CD8-positive, alpha-beta memory T cell (primary cell): ENCODE measurements at regions not wholly inside any gene's neighbourhood (a gene's known extent, or its start where the extent isn't known, plus 50 kb on each side); places are given as distances from the start of the nearest gene placed in this dataset.
A peak's percentile ranks its signal among the peaks of the same experiment; 100 is the strongest.

ENCODE experiments used
- CTCF ChIA-PET: fragments of 350-600 bp; sonication (Branson Sonifier 250); formaldehyde crosslinking; loops from one replicate; lab custom pipeline; 2021; ENCODE audit warnings: antibody characterized with exemption; lab: Charles Lee
- POLR2A ChIA-PET: fragments of 350-600 bp; sonication (Branson Sonifier 250); formaldehyde crosslinking; loops from one replicate; lab custom pipeline; 2021; ENCODE audit warnings: antibody characterized with exemption; lab: Charles Lee
- DNase-seq, 5 donors: peaks; one replicate each; pipeline versions ENCODE4 v3.0.0 to v3.0.0-alpha.2; 2020 to 2022; ENCODE audit warnings: mixed read lengths in 1 of 5
- H3K27ac ChIP-seq: one replicate; pipeline ENCODE4 v1.7.0; 2013; ENCODE audit warnings: low read depth, mild to moderate bottlenecking, low read length, moderate library complexity
- H3K27me3 ChIP-seq: 2 replicates; pipeline ENCODE4 v1.7.0; 2013; ENCODE audit warnings: low read length, mild to moderate bottlenecking; ENCODE audit not compliant: insufficient read depth, poor library complexity, severe bottlenecking
- H3K36me3 ChIP-seq: 2 replicates; pipeline ENCODE4 v1.7.0; 2013; ENCODE audit warnings: mild to moderate bottlenecking, low read length, moderate library complexity; ENCODE audit not compliant: insufficient read depth
- H3K4me1 ChIP-seq: 2 replicates; pipeline ENCODE4 v1.7.0; 2013; ENCODE audit warnings: mild to moderate bottlenecking, low read length, moderate library complexity; ENCODE audit not compliant: insufficient read depth
- H3K4me3 ChIP-seq: 2 replicates; pipeline ENCODE4 v1.7.0; 2013; ENCODE audit warnings: mild to moderate bottlenecking, low read length
- H3K9me3 ChIP-seq: 2 replicates; pipeline ENCODE4 v1.7.0; 2013; ENCODE audit warnings: mild to moderate bottlenecking, low read length
- H3K27ac Mint-ChIP-seq, 8 donors: one replicate each; pipeline ENCODE4 v1.8.0; 2020 to 2021; ENCODE audit warnings: mixed read lengths in 8 of 8, mild to moderate bottlenecking in 6 of 8, inconsistent platforms in 3 of 8, moderate library complexity in 3 of 8
- H3K27me3 Mint-ChIP-seq, 2 donors: one replicate each; pipeline ENCODE4 v1.8.0; 2020 to 2021; ENCODE audit warnings: mixed read lengths in 2 of 2, mild to moderate bottlenecking in 1 of 2, moderate library complexity in 1 of 2
- H3K36me3 Mint-ChIP-seq, 3 donors: one replicate each; pipeline ENCODE4 v1.8.0; 2020 to 2021; ENCODE audit warnings: mixed read lengths in 3 of 3, inconsistent platforms in 1 of 3, mild to moderate bottlenecking in 1 of 3
- H3K4me1 Mint-ChIP-seq, 3 donors: one replicate each; pipeline ENCODE4 v1.8.0; 2020 to 2021; ENCODE audit warnings: mixed read lengths in 3 of 3, inconsistent platforms in 1 of 3, mild to moderate bottlenecking in 1 of 3
- H3K4me3 Mint-ChIP-seq, 7 donors: one replicate each; pipeline ENCODE4 v1.8.0; 2020 to 2021; ENCODE audit warnings: mixed read lengths in 7 of 7, mild to moderate bottlenecking in 6 of 7, moderate library complexity in 4 of 7, inconsistent platforms in 2 of 7
- H3K9me3 Mint-ChIP-seq, 5 donors: one replicate each; pipeline ENCODE4 v1.8.0; 2020 to 2022; ENCODE audit warnings: mixed read lengths in 5 of 5, mild to moderate bottlenecking in 3 of 5, moderate library complexity in 2 of 5, inconsistent platforms in 1 of 5

GRCh38 chrY:21246780-21247179 lies 264.4 kb upstream of the RBMY1B start:
- Histone ChIP-seq H3K27me3 (no peaks in the 10 kb centered on the region), H3K4me3 (no peak overlapping the region), H3K9me3 (no peaks in the 10 kb centered on the region), H3K27ac (no peak overlapping the region), H3K4me1 (peaks cover 80% of the 10 kb centered on the region), H3K36me3 (no peaks in the 10 kb centered on the region)
- H3K4me1 Mint-ChIP-seq: peaks cover 0 to 62% (median 0%) of the 10 kb centered on the region in 3 donors
- POLR2A ChIA-PET: no interaction called here
- H3K27me3 Mint-ChIP-seq: no peaks in the 10 kb centered on the region
- H3K9me3 Mint-ChIP-seq: no peaks in the 10 kb centered on the region
- no peak for DNase-seq
- CTCF ChIA-PET: no interaction called here
- no peaks in the 10 kb centered on the region for H3K36me3 Mint-ChIP-seq
- peak overlapping the region in 1 of 7 donors; percentile 67 for H3K4me3 Mint-ChIP-seq
- H3K27ac Mint-ChIP-seq: peak overlapping the region in 2 of 8 donors; percentile 18 to 90

- CTCF ChIA-PET: interaction anchor here (1.4 kb wide), 1 partner anchor 11 kb away, joined by 3 read pairs; no protein-coding TSS in a partner anchor
- H3K4me1 ChIP-seq: peaks cover 65% of the 10 kb centered on the region
- POLR2A ChIA-PET: interaction anchor here (0.6 kb wide), 1 partner anchor 99 kb away, joined by 9 read pairs; no protein-coding TSS in a partner anchor
- Mint-ChIP-seq H3K27ac (peak overlapping the region in 2 of 8 donors; percentile 75 to 93), H3K9me3 (no peaks in the 10 kb centered on the region), H3K36me3 (no peaks in the 10 kb centered on the region), H3K4me3 (peak overlapping the region in 1 of 7 donors; percentile 37), H3K4me1 (peaks cover 0 to 54% (median 0%) of the 10 kb centered on the region in 3 donors), H3K27me3 (no peaks in the 10 kb centered on the region)
- peak overlapping the region; percentile 47 for H3K4me3 ChIP-seq
- H3K36me3 ChIP-seq: no peaks in the 10 kb centered on the region
- H3K27me3 ChIP-seq: no peaks in the 10 kb centered on the region
- H3K27ac ChIP-seq: peak overlapping the region; percentile 40
- H3K9me3 ChIP-seq: no peaks in the 10 kb centered on the region
- DNase-seq: no peak
Observed at GRCh38 chrY:21248591-21248990, 262.5 kb upstream of the RBMY1B start.

GRCh38 chrY:21253455-21254248 lies 257.5 kb upstream of the RBMY1B start:
- H3K27ac ChIP-seq: no peak overlapping the region

GRCh38 chrY:21254476-21254875 lies 256.7 kb upstream of the RBMY1B start:
- CTCF ChIA-PET: no interaction called here
- Mint-ChIP-seq H3K27me3 (no peaks in the 10 kb centered on the region), H3K36me3 (peaks cover 0 to 1% (median 0%) of the 10 kb centered on the region in 3 donors), H3K9me3 (no peaks in the 10 kb centered on the region), H3K27ac (peak overlapping the region in 2 of 8 donors; percentile 71 to 76), H3K4me3 (peak overlapping the region in 1 of 7 donors; percentile 79), H3K4me1 (peaks cover 0 to 38% (median 0%) of the 10 kb centered on the region in 3 donors)
- no peak overlapping the region for H3K4me3 ChIP-seq
- no peaks in the 10 kb centered on the region for H3K9me3 ChIP-seq
- H3K27me3 ChIP-seq: no peaks in the 10 kb centered on the region
- POLR2A ChIA-PET: interaction anchor here (0.7 kb wide), 1 partner anchor 371 kb away, joined by 5 read pairs; no protein-coding TSS in a partner anchor
- peaks cover 26% of the 10 kb centered on the region for H3K4me1 ChIP-seq
- H3K27ac ChIP-seq: no peak overlapping the region
- no peaks in the 10 kb centered on the region for H3K36me3 ChIP-seq
- DNase-seq: no peak

More at GRCh38 chrY:21253455-21254248, 257.5 kb upstream of the RBMY1B start:
- ChIA-PET CTCF (no interaction called here), POLR2A (interaction anchor here (0.7 kb wide), 1 partner anchor 370 kb away, joined by 5 read pairs; no protein-coding TSS in a partner anchor)
- no peak overlapping the region for H3K4me3 ChIP-seq
- H3K9me3 Mint-ChIP-seq: no peaks in the 10 kb centered on the region
- H3K27ac Mint-ChIP-seq: peak overlapping the region in 2 of 8 donors; percentile 43 to 76
- peaks cover 0 to 46% (median 0%) of the 10 kb centered on the region in 3 donors for H3K4me1 Mint-ChIP-seq
- peaks cover 0 to 1% (median 0%) of the 10 kb centered on the region in 3 donors for H3K36me3 Mint-ChIP-seq
- H3K9me3 ChIP-seq: no peaks in the 10 kb centered on the region
- H3K36me3 ChIP-seq: no peaks in the 10 kb centered on the region
- peaks cover 34% of the 10 kb centered on the region for H3K4me1 ChIP-seq
- no peak for DNase-seq
- peak overlapping the region in 1 of 7 donors; percentile 79 for H3K4me3 Mint-ChIP-seq
- no peaks in the 10 kb centered on the region for H3K27me3 Mint-ChIP-seq
- no peaks in the 10 kb centered on the region for H3K27me3 ChIP-seq

GRCh38 chrY:21256820-21257219 lies 254.3 kb upstream of the RBMY1B start:
- Mint-ChIP-seq H3K4me3 (peak overlapping the region in 2 of 7 donors; percentile 69 to 71), H3K36me3 (peaks cover 0 to 1% (median 0%) of the 10 kb centered on the region in 3 donors), H3K4me1 (peaks cover 0 to 30% (median 0%) of the 10 kb centered on the region in 3 donors), H3K9me3 (no peaks in the 10 kb centered on the region), H3K27ac (no peak overlapping the region), H3K27me3 (no peaks in the 10 kb centered on the region)
- ChIA-PET POLR2A (no interaction called here), CTCF (no interaction called here)
- DNase-seq: no peak
- no peaks in the 10 kb centered on the region for H3K27me3 ChIP-seq
- no peaks in the 10 kb centered on the region for H3K9me3 ChIP-seq
- H3K4me1 ChIP-seq: peaks cover 13% of the 10 kb centered on the region
- no peaks in the 10 kb centered on the region for H3K36me3 ChIP-seq
- no peak overlapping the region for H3K27ac ChIP-seq
- peak overlapping the region; percentile 26 for H3K4me3 ChIP-seq

- Mint-ChIP-seq H3K36me3 (peaks cover 0 to 1% (median 0%) of the 10 kb centered on the region in 3 donors), H3K9me3 (no peaks in the 10 kb centered on the region), H3K4me3 (no peak overlapping the region), H3K27me3 (no peaks in the 10 kb centered on the region), H3K4me1 (peaks cover 0 to 20% (median 0%) of the 10 kb centered on the region in 3 donors), H3K27ac (no peak overlapping the region)
- no peak overlapping the region for H3K27ac ChIP-seq
- H3K36me3 ChIP-seq: no peaks in the 10 kb centered on the region
- H3K27me3 ChIP-seq: no peaks in the 10 kb centered on the region
- ChIA-PET CTCF (interaction anchor here (0.7 to 1.0 kb wide), 2 partner anchors 12 to 136 kb away, joined by 3 read pairs; no protein-coding TSS in a partner anchor), POLR2A (no interaction called here)
- no peak for DNase-seq
- H3K9me3 ChIP-seq: no peaks in the 10 kb centered on the region
- H3K4me1 ChIP-seq: peaks cover 7% of the 10 kb centered on the region
- H3K4me3 ChIP-seq: no peak overlapping the region
Observed at GRCh38 chrY:21259707-21260106, 251.4 kb upstream of the RBMY1B start.

GRCh38 chrY:21260325-21260724 lies 250.8 kb upstream of the RBMY1B start:
- DNase-seq: no peak
- Histone ChIP-seq H3K4me3 (no peak overlapping the region), H3K9me3 (no peaks in the 10 kb centered on the region), H3K27ac (no peak overlapping the region), H3K27me3 (no peaks in the 10 kb centered on the region), H3K4me1 (peaks cover 7% of the 10 kb centered on the region), H3K36me3 (no peaks in the 10 kb centered on the region)
- H3K4me3 Mint-ChIP-seq: peak overlapping the region in 1 of 7 donors; percentile 14
- no peaks in the 10 kb centered on the region for H3K9me3 Mint-ChIP-seq
- CTCF ChIA-PET: no interaction called here
- no peaks in the 10 kb centered on the region for H3K27me3 Mint-ChIP-seq
- peaks cover 0 to 20% (median 0%) of the 10 kb centered on the region in 3 donors for H3K4me1 Mint-ChIP-seq
- peak overlapping the region in 2 of 8 donors; percentile 17 to 57 for H3K27ac Mint-ChIP-seq
- POLR2A ChIA-PET: no interaction called here
- H3K36me3 Mint-ChIP-seq: no peaks in the 10 kb centered on the region

- no peaks in the 10 kb centered on the region for H3K9me3 Mint-ChIP-seq
- peaks cover 0 to 19% (median 0%) of the 10 kb centered on the region in 3 donors for H3K4me1 Mint-ChIP-seq
- Histone ChIP-seq H3K4me3 (no peak overlapping the region), H3K27me3 (no peaks in the 10 kb centered on the region), H3K36me3 (no peaks in the 10 kb centered on the region), H3K9me3 (no peaks in the 10 kb centered on the region), H3K4me1 (peaks cover 7% of the 10 kb centered on the region), H3K27ac (no peak overlapping the region)
- no peak for DNase-seq
- ChIA-PET POLR2A (interaction anchor here (0.6 kb wide), 1 partner anchor 21 kb away, joined by 3 read pairs; no protein-coding TSS in a partner anchor), CTCF (no interaction called here)
- no peak overlapping the region for H3K4me3 Mint-ChIP-seq
- no peak overlapping the region for H3K27ac Mint-ChIP-seq
- no peaks in the 10 kb centered on the region for H3K36me3 Mint-ChIP-seq
- no peaks in the 10 kb centered on the region for H3K27me3 Mint-ChIP-seq
Observed at GRCh38 chrY:21261158-21261557, 250.0 kb upstream of the RBMY1B start.
